ENCODE measurements at regions not wholly inside any gene's neighbourhood (a gene's known extent, or its start where the extent isn't known, plus 50 kb on each side); places are given as distances from the start of the nearest gene placed in this dataset.

GRCh38 chr1:234687011-234687410 is 77.0 kb upstream of the IRF2BP2 start:
- Histone ChIP-seq H3K79me2 (ENCODE audit: insufficient read depth, low read length) (no peaks in the 10 kb centered on the region), H3K9me3 (ENCODE audit: low read length) (peaks cover 6% of the 10 kb centered on the region; the same call in 1 of the 2 replicates), H3K9ac (ENCODE audit: low read length) (no peak overlapping the region), H3F3A (ENCODE audit: insufficient read depth, low read length) (no peaks in the 10 kb centered on the region), H3K36me3 (ENCODE audit: insufficient read depth, low read length) (no peaks in the 10 kb centered on the region; the same call in 1 of the 2 replicates), H3K4me1 (ENCODE audit: insufficient read depth, low read length, severe bottlenecking) (no peaks in the 10 kb centered on the region), H3K27ac (ENCODE audit: low read depth, low read length, poor library complexity, severe bottlenecking) (no peak overlapping the region), H3K4me2 (ENCODE audit: low read length) (no peak overlapping the region), H2AFZ (ENCODE audit: low read length) (no peak overlapping the region), H3K27me3 (ENCODE audit: insufficient read depth, low read length) (no peaks in the 10 kb centered on the region), H3K4me3 (ENCODE audit: low read depth, low read length, poor library complexity, severe bottlenecking) (no peak overlapping the region), H4K20me1 (ENCODE audit: insufficient read depth, low read length) (no peaks in the 10 kb centered on the region), H3K9me2 (ENCODE audit: low read depth, low read length) (no peaks in the 10 kb centered on the region)
- no peak for TF ChIP-seq EZH2 (IDR thresholded peaks at IDR 0.05; ENCODE audit: borderline replicate concordance, low read length)
- TF ChIP-seq, protein P1, sequence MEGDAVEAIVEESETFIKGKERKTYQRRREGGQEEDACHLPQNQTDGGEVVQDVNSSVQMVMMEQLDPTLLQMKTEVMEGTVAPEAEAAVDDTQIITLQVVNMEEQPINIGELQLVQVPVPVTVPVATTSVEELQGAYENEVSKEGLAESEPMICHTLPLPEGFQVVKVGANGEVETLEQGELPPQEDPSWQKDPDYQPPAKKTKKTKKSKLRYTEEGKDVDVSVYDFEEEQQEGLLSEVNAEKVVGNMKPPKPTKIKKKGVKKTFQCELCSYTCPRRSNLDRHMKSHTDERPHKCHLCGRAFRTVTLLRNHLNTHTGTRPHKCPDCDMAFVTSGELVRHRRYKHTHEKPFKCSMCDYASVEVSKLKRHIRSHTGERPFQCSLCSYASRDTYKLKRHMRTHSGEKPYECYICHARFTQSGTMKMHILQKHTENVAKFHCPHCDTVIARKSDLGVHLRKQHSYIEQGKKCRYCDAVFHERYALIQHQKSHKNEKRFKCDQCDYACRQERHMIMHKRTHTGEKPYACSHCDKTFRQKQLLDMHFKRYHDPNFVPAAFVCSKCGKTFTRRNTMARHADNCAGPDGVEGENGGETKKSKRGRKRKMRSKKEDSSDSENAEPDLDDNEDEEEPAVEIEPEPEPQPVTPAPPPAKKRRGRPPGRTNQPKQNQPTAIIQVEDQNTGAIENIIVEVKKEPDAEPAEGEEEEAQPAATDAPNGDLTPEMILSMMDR (IDR thresholded peaks at IDR 0.05; ENCODE audit: low read length), result no peak

GRCh38 chr1:234686035-234686434 is 76.1 kb upstream of the IRF2BP2 start:
- H3K27ac ChIP-seq (ENCODE audit: low read depth, low read length, poor library complexity, severe bottlenecking), result no peak overlapping the region
- no peaks in the 10 kb centered on the region for H3K79me2 ChIP-seq (ENCODE audit: insufficient read depth, low read length)
- H4K20me1 ChIP-seq (ENCODE audit: insufficient read depth, low read length), result no peaks in the 10 kb centered on the region
- H3K4me2 ChIP-seq (ENCODE audit: low read length), result no peak overlapping the region
- H3K36me3 ChIP-seq (ENCODE audit: insufficient read depth, low read length), result no peaks in the 10 kb centered on the region; the same call in 1 of the 2 replicates
- TF ChIP-seq, protein P1 (IDR thresholded peaks at IDR 0.05; ENCODE audit: low read length), result no peak
- no peak for TF ChIP-seq EZH2 (IDR thresholded peaks at IDR 0.05; ENCODE audit: borderline replicate concordance, low read length)
- H3K9ac ChIP-seq (ENCODE audit: low read length), result no peak overlapping the region
- H2AFZ ChIP-seq (ENCODE audit: low read length), result no peak overlapping the region
- H3K27me3 ChIP-seq (ENCODE audit: insufficient read depth, low read length), result 0 out of 2 replicates have a peak, but pooled peaks cover 3% of the 10 kb centered on the region
- H3F3A ChIP-seq (ENCODE audit: insufficient read depth, low read length), result no peaks in the 10 kb centered on the region
- H3K9me2 ChIP-seq (ENCODE audit: low read depth, low read length), result no peaks in the 10 kb centered on the region
- H3K4me1 ChIP-seq (ENCODE audit: insufficient read depth, low read length, severe bottlenecking), result no peaks in the 10 kb centered on the region
- peaks cover 6% of the 10 kb centered on the region; the same call in 1 of the 2 replicates for H3K9me3 ChIP-seq (ENCODE audit: low read length)
- H3K4me3 ChIP-seq (ENCODE audit: low read depth, low read length, poor library complexity, severe bottlenecking), result no peak overlapping the region

DNA sequence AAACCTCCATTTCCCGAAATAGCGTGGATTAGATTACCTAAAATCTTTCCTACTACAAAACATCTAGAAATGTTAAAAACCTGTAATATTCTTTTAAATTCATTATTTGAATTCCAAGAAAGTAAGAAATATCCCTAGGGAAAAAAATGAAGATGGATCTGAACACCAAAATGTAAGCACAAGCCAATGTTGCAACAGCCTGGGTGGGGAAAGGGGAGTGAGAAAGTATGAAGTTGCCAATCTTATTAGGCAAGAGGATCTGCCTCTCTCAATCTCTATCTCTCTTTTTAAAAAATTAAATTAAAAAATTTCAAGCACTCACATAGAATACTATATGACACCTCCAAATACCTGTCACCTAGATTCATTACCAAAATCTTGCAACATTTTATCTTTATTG is 74.9 kb upstream of the IRF2BP2 start:
- H3F3A ChIP-seq (ENCODE audit: insufficient read depth, low read length), result no peaks in the 10 kb centered on the region
- H3K4me1 ChIP-seq (ENCODE audit: insufficient read depth, low read length, severe bottlenecking), result peaks cover 7% of the 10 kb centered on the region
- no peaks in the 10 kb centered on the region for H3K79me2 ChIP-seq (ENCODE audit: insufficient read depth, low read length)
- no peaks in the 10 kb centered on the region for H3K9me2 ChIP-seq (ENCODE audit: low read depth, low read length)
- H3K9me3 ChIP-seq (ENCODE audit: low read length), result peaks cover 6% of the 10 kb centered on the region; the same call in 1 of the 2 replicates
- no peak overlapping the region for H3K4me3 ChIP-seq (ENCODE audit: low read depth, low read length, poor library complexity, severe bottlenecking)
- no peaks in the 10 kb centered on the region for H4K20me1 ChIP-seq (ENCODE audit: insufficient read depth, low read length)
- no peak for TF ChIP-seq EZH2 (IDR thresholded peaks at IDR 0.05; ENCODE audit: borderline replicate concordance, low read length)
- TF ChIP-seq, protein P1 (IDR thresholded peaks at IDR 0.05; ENCODE audit: low read length), result no peak
- H3K36me3 ChIP-seq (ENCODE audit: insufficient read depth, low read length), result no peaks in the 10 kb centered on the region; the same call in 1 of the 2 replicates
- no peak overlapping the region for H3K27ac ChIP-seq (ENCODE audit: low read depth, low read length, poor library complexity, severe bottlenecking)
- no peak overlapping the region for H2AFZ ChIP-seq (ENCODE audit: low read length)
- no peak overlapping the region for H3K9ac ChIP-seq (ENCODE audit: low read length)
- H3K4me2 ChIP-seq (ENCODE audit: low read length), result no peak overlapping the region
- H3K27me3 ChIP-seq (ENCODE audit: insufficient read depth, low read length), result 0 out of 2 replicates have a peak, but pooled peaks cover 3% of the 10 kb centered on the region
